ENCODE measurements at regions not wholly inside any gene's neighbourhood (a gene's known extent, or its start where the extent isn't known, plus 50 kb on each side); places are given as distances from the start of the nearest gene placed in this dataset.

DNA sequence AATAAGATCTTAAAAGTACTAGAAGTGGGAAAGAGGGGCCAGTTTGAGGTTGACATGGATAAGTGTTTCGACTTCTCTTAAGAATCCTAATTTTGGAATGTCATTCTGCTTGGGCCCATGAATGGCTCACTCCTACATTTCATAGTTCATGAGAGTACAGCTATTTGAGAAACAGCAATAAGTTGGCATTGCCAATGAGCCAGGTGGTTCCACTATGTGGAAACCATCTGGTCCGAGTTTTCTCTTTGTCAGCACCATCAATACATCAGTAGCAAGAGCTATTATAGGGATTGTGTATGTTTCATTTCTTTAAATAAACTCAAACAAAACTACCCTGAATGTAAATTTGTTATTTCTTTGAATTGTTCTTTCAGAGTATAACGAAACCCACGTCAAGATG lies 78.1 kb upstream of the NEBL start:
- DNase-seq (ENCODE audit: low read depth): no peak

DNA sequence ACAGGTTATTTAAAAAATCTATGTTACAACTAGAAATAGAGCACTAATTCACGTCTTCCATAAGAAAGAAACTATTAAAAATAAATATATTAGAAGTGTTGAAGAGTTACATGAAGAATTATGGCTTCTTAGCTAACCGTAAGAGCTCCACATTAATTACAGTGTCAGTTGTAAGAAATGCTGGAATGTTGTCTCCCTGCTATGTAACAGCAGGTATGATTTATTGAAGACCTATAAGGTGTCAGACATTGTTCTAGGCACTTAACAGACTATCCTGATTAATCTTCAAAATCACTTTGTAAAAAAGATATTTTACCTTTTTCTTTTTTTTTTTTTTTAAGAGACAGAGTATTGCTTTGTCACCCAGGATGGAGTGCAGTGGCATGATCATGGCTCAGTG lies 75.8 kb upstream of the NEBL start:
- DNase-seq (ENCODE audit: low read depth): no peak

DNA sequence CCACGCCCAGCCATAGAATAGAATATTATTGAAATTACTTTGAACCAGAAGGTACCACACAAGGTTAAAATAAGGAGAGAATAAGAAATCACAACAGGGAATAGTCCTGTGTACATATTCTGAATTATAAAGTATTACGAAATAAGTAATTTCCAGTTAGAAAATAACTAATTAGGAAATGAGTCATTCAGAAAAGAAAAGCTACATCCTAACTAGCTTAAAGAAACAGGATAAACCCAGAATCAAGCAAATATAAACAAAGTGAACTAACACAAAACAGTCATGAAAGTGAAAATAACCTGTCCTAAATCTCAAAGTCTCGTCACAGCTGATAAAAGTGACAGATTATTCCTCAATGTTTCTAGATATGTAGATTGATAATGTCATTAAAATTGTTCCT lies 74.8 kb upstream of the NEBL start:
- no peak for DNase-seq (ENCODE audit: low read depth)

DNA sequence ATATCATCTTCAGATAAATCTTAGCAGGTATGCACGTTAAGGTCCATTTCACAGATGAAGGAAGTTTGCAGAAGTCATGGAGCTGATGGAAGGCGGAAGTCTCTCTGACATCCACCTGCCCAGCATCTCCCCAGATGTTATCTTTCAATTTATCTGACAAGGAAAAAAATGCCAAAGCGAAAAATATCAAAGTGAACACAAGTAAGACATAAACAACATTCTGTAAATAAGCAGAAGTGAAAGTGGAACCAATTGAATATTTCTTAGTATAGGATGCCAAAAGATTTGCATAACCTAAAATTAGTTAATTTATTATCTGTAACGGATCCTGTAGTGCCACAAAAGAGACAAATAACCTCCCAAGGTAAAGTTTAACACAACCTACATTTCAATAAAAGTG lies 73.6 kb upstream of the NEBL start:
- DNase-seq (ENCODE audit: low read depth): no peak

DNA sequence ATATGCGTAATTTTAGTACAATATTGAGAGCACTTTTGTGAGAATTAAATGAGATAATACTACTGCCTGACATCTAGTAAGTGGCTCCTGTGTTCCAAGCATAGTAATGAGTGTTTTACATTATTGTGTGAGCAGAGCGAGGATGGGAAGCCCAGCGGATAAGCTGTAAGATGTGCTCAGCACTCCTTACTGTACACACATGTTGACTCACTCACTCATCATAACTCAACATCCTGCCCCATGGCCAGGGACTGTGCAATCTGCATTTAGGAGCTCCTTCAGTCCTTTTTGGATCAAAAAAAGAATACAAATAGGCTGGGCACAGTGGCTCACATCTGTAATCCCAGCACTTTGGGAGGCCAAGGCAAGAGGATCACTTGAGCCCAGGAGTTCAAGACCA lies 72.9 kb upstream of the NEBL start:
- no peak for DNase-seq (ENCODE audit: low read depth)

DNA sequence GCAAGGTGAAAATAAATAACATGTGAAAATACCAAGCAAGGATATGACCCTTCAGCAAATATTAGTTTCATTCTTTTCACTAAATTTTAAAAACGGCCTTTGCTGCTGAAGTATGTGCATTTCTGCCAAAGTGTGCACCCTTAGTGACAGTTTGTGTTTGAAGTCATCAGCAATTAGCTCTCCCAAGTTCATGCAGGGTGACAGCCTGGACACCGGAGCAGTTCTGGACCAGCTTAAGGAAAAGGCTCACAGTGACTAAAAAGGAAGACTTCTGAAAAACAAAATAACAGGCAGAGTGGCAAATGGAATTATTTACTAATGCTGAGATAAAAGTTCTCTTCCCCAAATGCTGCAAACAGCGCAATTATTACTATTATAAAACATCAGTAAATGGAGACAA lies 69.3 kb upstream of the NEBL start:
- DNase-seq (ENCODE audit: low read depth): no peak

DNA sequence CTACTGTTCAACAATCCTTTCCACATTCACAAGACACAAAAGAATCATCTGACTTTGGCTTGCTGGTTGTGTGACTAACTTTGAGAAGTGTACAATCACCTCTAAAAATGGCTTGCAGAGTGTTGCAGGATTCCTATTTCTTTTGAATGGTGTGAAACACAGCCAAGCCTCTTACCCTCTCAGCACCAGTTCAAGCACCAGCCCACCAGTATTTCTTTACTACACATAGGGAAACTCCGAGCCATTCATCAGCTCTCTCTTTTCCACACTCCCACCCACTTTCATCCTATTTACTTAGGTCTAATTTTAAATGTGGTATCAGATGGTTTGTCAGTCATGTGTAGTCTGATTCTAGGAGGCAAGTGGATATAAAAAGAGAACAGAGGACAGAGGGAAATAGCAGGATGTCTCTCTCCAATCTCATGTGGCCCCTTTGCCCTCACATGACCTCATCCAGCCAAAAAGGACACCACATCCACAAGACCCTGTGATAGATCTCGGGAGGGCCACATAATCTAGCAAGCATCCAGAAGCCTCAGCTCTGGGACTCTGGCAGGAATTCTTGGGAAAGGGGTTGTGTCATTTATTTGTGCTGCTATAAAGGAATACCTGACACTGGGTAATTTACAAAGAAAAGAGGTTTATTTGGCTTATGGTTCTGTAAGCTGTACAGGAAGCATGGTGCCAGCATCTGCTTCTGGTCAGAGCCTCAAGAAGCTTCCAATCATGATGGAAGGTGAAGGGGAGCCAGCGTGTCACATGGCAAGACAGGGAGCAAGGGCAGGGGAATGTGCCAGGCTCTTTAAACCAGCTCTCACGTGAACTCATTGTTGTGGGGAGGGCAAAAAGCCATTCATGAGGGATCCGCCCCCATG lies 66.8 kb upstream of the NEBL start:
- no peak for DNase-seq (ENCODE audit: low read depth)

DNA sequence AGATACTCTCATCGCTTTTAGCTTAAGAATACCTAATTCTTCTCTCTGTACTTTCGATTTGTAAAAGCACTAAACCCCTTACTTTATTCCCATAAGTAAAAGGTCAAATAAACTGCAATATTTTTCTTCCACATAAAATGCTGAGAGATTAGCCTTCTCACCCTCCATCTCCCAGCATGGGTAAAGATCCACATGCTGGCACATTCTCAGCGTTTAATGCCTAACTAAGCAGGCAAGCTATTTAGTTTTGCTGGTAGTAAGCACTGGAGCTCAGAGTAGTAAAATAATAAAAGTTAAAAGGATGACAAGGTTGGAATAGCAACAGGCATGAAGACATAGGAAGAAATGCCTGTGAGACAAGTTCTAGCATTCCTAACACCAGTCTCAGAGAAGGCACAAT lies 65.9 kb upstream of the NEBL start:
- no peak for DNase-seq (ENCODE audit: low read depth)

DNA sequence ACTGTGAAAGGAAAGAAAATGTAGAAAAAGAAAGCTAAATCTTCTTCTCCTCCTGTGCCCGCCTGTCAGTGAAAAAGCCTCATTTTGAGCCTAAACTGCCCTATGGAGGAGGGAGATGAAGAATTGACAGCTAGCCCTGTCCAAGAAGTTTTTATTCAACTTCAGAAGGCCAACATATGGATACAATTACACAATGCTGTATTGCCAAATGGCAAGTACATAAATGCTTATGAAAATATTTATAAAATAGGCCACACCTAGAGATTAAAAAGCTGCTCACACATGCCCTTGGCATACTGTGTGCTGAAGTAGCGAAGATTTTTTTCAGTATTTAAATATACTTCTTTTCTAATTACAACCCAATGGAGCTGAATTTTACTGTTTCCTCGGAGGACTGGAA lies 65.1 kb upstream of the NEBL start:
- no peak for DNase-seq (ENCODE audit: low read depth)

DNA sequence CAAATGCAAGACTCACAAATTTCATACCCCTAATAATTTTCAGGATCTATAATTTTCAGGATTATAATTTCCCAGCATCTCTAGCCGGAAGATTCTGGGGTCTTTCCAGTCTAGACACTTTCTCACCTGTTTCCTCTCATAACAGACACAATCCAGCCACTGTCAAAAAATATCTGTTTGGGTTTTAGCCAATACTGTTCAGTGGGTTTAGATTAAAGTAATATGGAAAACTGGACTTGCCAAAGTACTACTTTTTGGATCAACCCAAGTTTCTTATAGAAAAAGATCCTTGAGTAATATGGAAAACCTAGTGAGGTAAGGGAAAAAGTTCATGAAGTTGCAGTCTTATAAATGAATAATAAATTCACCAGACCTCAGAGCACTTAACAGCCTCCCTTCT lies 62.1 kb upstream of the NEBL start:
- no peak for DNase-seq (ENCODE audit: low read depth)

DNA sequence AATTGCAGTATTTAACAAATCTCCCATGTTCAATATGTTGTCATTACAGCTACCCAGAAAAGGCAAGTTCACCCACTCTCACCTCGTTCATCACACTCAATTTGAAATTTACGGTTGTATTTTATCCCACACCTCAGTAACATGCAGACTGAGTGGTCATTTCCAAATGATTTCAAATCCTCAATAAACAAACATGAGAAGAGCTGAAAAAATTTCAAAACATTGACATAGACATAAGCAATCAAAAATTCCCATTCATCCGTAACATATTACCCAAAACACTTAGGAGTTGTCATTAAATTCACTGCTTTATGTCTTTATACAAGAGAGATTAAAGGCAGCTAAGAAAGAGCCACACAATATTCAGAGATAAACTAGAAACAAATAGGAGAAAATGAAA lies 61.7 kb upstream of the NEBL start:
- DNase-seq (ENCODE audit: low read depth): no peak

DNA sequence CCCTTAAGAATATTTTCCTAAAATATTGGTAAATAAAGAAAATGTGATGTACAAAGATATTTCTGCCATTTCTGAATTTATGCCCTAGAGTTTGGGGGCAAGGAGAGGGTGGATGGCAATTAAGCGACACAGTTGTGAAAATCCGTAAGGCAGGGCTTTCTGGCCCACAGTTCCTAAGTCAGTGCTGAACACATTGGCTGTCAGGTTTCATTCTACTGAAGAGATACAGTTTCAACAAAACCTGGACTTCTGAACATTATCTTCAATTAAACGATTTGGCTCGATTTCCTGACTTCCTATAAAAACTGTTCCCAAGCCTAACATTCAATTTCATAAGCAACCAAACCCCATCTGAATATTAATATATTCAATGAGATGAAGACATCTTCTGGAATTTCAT lies 61.1 kb upstream of the NEBL start:
- no peak for DNase-seq (ENCODE audit: low read depth)

DNA sequence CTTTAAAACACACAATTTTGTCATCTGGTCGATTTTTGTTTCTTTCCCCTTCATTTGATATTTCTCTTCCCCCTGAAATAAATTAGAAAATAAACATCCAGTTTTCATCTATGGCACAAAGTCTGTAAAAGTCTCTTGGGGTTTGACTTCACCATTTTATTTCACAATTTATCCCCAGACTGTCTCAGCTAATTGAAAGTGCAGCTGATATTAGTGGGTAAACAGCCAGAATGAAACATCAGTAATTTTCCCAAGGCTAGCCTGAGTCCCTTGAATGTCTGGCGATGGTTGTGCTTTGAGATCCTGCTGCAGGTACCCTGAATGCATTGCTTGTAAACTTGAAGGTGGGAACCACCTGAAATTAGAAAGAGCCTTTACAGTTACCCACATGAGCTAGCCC lies 60.6 kb upstream of the NEBL start:
- DNase-seq (ENCODE audit: low read depth): no peak

DNA sequence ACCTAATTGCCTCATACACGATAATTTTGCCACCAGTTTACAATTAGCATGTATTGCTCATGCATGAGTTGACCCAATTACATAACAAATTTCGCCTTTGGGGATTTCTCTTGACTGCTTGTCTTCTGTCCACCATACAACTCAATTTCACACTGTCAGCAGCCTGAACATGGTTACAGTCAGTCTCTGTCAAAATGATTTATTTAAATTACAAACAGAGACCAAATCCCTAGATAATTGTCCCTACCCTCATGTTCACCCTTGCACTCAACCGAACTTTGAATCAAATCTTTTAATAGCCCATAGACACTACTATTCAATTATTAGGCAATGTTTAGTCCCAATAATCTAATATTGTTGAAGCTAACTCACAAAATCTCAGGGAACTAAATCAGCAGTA lies 59.7 kb upstream of the NEBL start:
- DNase-seq (ENCODE audit: low read depth): no peak

DNA sequence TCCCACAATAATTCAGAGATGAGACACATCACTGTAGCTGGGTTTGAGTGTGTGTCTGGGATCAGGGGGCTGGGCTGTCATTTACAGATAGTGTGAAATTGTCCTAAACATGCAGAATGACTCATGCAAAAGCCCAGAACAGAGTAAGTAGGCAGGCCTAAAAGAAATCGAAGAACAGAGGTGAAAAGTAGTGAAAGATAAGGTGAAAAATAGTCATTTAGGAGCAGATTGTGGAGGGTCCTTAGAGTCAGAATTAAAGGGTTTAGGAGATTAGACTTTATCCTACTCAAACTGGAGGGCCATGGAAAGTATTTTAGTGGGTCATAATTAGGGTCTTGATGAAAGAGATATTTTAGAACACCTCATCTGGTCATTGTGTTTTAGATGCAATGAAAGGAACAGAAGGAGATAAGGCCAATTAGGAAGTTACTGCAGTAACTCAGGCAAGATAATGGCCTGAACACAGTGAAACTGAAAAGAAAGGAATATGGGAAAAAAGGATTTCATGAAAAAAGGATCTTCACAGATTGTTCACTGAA lies 58.3 kb upstream of the NEBL start:
- no peak for DNase-seq (ENCODE audit: low read depth)

DNA sequence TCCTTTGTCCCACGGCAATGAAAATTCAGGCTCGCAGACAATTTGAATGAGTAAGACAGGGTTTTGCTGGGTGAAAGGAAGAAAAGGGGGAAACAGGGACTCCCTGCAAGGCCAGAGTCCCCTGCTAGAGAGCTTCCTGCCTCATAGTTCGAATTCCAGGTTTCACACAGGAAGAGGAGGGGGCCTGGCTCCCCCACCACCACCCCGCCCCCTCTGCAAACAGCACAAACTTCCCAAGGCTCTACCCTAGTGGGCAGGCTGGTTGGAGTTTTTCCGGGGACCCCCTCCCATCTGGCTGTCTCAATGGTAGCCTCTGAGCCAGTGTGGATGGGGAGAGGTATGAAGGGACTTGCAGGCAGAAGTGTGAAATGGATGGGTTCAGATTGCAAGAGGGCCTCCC lies 57.4 kb upstream of the NEBL start:
- DNase-seq (ENCODE audit: low read depth): no peak

DNA sequence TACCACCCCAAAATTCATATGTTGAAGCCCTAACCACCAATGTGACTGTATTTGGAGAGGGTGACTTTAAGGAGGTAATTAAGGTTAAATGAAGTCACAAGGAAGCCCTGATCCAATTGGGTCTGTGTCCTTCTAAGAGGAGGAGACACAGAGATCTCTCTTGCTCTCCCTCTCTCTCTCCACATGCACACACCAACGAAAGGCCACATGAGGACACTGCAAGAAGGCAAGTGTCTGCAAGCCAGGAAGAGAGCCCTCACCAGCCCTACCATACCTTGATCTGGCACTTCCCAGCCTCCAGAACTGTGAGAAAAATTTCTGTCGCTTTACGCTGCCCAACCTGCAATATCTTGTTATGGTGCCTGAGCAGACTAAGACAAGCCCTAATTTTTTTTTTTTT lies 56.0 kb upstream of the NEBL start:
- no peak for DNase-seq (ENCODE audit: low read depth)

DNA sequence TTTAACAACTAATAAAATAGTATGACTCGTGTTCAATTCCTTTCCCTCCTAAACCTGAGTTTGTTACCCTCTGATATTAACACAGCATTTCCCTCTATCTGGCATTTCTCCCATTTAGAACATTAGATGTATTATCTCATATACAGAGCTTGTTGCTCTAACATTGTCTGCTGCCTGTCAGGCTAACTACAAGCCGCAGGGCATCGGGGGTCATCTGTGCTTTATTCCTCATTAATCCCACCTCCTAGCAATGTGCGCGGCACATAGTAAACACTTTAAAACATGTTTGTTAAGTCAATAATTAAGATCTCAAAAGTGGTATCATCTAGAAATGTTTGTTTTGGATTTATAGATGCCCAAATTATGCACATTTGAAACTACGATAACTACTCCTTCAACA lies 52.9 kb upstream of the NEBL start:
- no peak for DNase-seq (ENCODE audit: low read depth)

DNA sequence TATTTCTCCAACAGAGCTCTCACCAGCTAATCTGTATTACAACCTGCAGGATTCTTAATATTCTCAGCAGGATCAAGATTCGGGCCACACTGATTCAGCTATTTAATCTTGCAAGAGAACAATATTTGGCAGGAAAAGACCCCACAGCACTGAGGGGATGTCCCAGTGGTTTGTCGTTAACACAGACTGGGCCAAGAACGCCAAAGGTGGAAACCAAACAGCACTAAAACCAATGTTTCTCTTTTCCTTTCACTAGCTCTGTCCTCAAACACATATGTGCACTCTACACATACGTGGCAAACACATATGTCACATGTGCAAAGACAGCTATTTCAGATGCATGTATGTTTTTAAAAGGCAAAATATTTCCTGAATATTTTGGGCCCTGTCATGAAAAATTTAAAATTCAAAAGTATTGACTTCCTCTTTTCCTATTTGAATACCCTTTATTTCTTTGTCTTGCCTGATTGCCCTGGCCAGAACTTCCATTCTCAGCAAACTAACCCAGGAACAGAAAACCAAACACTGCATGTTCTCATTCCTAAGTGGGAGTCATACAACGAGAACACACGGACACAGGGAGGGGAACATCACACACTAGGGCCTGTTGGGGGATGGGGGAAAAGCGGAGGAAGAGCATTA lies 51.7 kb upstream of the NEBL start:
- no peak for DNase-seq (ENCODE audit: low read depth)
